Brain microvascular endothelial cell (primary cell): ENCODE measurements at regions not wholly inside any gene's neighbourhood (a gene's known extent, or its start where the extent isn't known, plus 50 kb on each side); places are given as distances from the start of the nearest gene placed in this dataset.
A peak's percentile ranks its signal among the peaks of the same experiment; 100 is the strongest.

Experiments
- DNase-seq: peaks from one replicate; pipeline ENCODE4 v3.0.0-alpha.2; 2020
- H3K27ac ChIP-seq: fragments of 250-450 bp; sonication (Bioruptor Pico); 2 replicates; pipeline ENCODE4 v1.5.1; 2020; ENCODE audit warnings: mild to moderate bottlenecking, moderate library complexity
- H3K27me3 ChIP-seq: fragments of 250-450 bp; sonication (Bioruptor Pico); replicated peaks from 2 replicates; pipeline ENCODE4 v1.5.1; 2020; ENCODE audit warnings: mild to moderate bottlenecking
- H3K36me3 ChIP-seq: fragments of 250-450 bp; sonication (Bioruptor Pico); replicated peaks from 2 replicates; pipeline ENCODE4 v1.5.1; 2020; ENCODE audit warnings: mild to moderate bottlenecking
- H3K4me3 ChIP-seq: 2 replicates; pipeline ENCODE4 v1.5.1; 2011; ENCODE audit warnings: low read depth, mild to moderate bottlenecking, control low read depth, low read length, moderate library complexity
- in situ Hi-C: cut with HindIII; loops from 2 replicates; pipeline ENCODE4 v1.10.0; 2017; ENCODE audit warnings: low sequenced_read_pairs, low pct_ligation_motif_present
- TF ChIP-seq, protein P1 (sequence below): IDR thresholded peaks from 2 replicates; pipeline ENCODE4 v1.5.1; 2011; ENCODE audit warnings: low read depth, mild to moderate bottlenecking, moderate library complexity, low read length, control low read depth, inconsistent platforms; ENCODE audit errors: missing control alignments

DNA sequence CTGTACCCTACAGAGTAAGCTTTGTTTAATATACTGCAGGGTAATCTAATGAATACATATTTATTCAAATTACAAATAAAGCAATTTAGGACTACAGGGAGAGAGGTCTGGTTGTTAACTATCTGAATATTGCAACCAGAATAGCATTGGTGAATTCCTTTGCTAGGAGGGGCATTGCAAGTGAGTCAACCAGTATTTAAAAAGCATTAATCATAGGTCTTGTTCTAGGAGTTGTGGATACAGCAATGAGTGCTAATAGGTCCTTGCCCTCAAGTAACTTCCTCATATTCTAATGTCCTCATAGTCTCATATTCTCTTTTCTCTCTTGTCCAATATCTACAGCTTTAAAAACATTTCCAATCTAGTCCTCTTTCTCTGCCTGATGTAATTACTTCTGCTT, 531.4 kb downstream of the CDH11 start:
- Histone ChIP-seq H3K27me3 (no peaks in the 10 kb centered on the region), H3K4me3 (no peak overlapping the region), H3K27ac (peak overlapping the region; percentile 81), H3K36me3 (no peaks in the 10 kb centered on the region)
- TF ChIP-seq, protein P1, sequence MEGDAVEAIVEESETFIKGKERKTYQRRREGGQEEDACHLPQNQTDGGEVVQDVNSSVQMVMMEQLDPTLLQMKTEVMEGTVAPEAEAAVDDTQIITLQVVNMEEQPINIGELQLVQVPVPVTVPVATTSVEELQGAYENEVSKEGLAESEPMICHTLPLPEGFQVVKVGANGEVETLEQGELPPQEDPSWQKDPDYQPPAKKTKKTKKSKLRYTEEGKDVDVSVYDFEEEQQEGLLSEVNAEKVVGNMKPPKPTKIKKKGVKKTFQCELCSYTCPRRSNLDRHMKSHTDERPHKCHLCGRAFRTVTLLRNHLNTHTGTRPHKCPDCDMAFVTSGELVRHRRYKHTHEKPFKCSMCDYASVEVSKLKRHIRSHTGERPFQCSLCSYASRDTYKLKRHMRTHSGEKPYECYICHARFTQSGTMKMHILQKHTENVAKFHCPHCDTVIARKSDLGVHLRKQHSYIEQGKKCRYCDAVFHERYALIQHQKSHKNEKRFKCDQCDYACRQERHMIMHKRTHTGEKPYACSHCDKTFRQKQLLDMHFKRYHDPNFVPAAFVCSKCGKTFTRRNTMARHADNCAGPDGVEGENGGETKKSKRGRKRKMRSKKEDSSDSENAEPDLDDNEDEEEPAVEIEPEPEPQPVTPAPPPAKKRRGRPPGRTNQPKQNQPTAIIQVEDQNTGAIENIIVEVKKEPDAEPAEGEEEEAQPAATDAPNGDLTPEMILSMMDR: no peak
- in situ Hi-C loops: no loop called here
- peak; percentile 51 for DNase-seq

DNA sequence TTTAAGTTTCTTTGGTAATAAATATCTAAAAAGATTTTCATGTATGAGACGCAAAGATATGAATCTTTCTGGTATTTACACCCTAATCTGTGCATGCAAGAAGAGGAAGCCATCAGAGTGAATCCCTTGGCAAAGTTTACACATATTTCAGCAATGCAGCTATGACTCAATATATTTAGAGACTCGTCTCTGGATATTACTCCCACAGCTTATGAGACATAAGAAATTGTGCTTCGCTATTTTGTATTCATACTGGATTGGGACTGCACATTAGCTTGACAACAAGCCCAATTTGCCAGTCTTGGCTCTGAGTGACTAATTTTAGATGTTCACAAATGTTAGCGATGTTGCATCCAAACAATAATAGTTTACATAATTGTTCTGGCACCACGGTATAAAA, 532.0 kb downstream of the CDH11 start:
- H3K27me3 ChIP-seq: no peaks in the 10 kb centered on the region
- peak; percentile 74 for DNase-seq
- H3K27ac ChIP-seq: peak overlapping the region; percentile 81
- H3K36me3 ChIP-seq: no peaks in the 10 kb centered on the region
- in situ Hi-C loops: no loop called here
- TF ChIP-seq, protein P1: no peak
- no peak overlapping the region for H3K4me3 ChIP-seq

DNA sequence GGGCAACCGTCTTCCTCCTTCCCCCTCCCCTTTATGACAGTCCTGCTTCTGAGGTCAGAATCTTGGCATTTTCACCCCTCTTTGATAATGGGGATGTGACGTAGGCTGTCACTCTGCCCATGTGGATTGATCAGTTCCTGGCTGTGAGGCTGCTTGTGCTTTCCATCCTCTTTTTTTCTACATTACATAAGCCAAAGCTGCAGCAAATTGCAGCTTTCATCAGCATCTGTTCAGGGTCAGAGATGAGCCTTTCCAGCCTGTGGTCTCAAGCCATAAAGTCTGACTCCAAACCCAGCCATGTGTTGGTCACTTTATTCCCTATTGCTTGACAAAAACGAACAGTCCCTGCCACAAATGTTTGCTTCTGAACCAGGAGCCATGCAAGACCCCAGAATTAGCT, 535.1 kb downstream of the CDH11 start:
- in situ Hi-C loops: no loop called here
- H3K36me3 ChIP-seq: no peaks in the 10 kb centered on the region
- no peak overlapping the region for H3K4me3 ChIP-seq
- no peaks in the 10 kb centered on the region for H3K27me3 ChIP-seq
- DNase-seq: no peak
- TF ChIP-seq, protein P1: no peak
- H3K27ac ChIP-seq: no peak overlapping the region

DNA sequence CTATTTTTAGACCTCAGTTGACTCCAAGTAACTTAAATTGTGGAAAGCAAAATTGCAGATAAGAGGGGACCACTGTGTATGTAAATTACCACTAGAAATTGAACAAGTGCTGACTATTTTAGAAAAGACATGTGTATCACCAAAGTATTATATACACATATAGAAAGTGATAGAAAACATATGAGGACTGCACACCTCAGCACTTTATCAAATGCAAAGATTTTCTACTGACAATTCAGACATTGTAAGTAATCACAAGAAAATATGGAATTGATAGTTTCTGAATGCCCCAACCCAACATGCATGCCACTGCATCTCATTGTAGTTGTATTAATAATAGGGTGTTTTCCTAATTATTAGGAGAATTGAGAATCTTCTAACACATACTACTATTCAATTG, 536.5 kb downstream of the CDH11 start:
- Histone ChIP-seq H3K27me3 (no peaks in the 10 kb centered on the region), H3K4me3 (no peak overlapping the region), H3K36me3 (no peaks in the 10 kb centered on the region), H3K27ac (no peak overlapping the region)
- TF ChIP-seq, protein P1: no peak
- in situ Hi-C loops: no loop called here
- DNase-seq: no peak

DNA sequence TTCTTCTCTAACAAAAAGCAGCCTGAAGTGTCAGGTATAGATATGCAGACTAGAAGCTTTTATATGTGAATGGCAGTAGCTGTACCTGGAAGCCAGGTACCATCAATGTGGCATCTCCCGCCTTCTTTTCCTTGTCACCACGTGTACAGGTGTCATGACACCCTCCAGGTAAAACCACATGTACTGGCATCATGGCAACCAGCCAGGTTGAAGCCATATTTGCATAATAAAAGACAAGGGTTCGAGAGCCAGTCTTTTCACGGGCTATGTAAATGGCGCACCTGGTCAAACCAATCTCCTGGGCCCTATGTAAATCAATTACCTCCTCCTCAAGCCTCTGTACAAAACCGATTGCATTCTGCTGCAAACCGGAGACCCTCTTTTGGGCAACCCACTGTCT, 541.3 kb downstream of the CDH11 start:
- Histone ChIP-seq H3K27ac (no peak overlapping the region), H3K27me3 (no peaks in the 10 kb centered on the region)
- TF ChIP-seq, protein P1: no peak

DNA sequence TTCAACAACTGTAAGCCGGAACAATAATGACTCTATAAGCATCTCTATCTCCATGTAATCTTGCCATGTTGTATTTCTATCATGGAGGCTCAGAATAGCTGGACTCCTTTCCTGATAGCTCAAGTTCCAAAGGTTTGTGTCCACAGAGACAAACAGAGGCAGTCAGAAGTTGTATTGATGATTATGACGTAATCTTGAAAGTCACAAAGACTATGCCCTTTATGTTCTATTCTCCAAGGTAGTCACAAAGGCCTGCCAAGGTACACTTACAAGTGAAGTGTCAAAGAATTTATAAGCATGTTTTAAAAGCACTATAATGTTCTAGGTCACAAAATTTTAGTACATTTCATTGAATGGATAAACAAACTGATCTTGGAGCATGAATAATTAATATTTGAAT, 542.2 kb downstream of the CDH11 start:
- Histone ChIP-seq H3K36me3 (no peaks in the 10 kb centered on the region), H3K27ac (no peak overlapping the region), H3K4me3 (no peak overlapping the region), H3K27me3 (no peaks in the 10 kb centered on the region)
- TF ChIP-seq, protein P1: no peak
- in situ Hi-C loops: no loop called here
- no peak for DNase-seq

More for the DNA sequence above, 541.3 kb downstream of the CDH11 start:
- no peak for DNase-seq
- Histone ChIP-seq H3K36me3 (no peaks in the 10 kb centered on the region), H3K4me3 (no peak overlapping the region)
- in situ Hi-C loops: no loop called here
